Forelimb muscle (tissue), 1 donor: ENCODE measurements at regions not wholly inside any gene's neighbourhood (a gene's known extent, or its start where the extent isn't known, plus 50 kb on each side); places are given as distances from the start of the nearest gene placed in this dataset.
"Not testable (repeated sequence)": the region's sequence is repeated elsewhere in the genome, so short reads cannot be mapped to it uniquely, and the experiment has no call there.

Source experiments
- DNase-seq: peaks from one replicate; pipeline ENCODE4 v3.0.0-alpha.2; 2013; ENCODE audit warnings: low read depth

GRCh38 chr5:109575506-109575905 is 114.2 kb upstream of the MAN2A1 start:
- no peak for DNase-seq

- DNase-seq: no peak
Observed at GRCh38 chr5:109574985-109575384, 114.7 kb upstream of the MAN2A1 start.

- DNase-seq: no peak
Observed at GRCh38 chr5:109573766-109574165, 116.0 kb upstream of the MAN2A1 start.

- DNase-seq: no peak
Observed at GRCh38 chr5:109573256-109573655, 116.5 kb upstream of the MAN2A1 start.

DNA sequence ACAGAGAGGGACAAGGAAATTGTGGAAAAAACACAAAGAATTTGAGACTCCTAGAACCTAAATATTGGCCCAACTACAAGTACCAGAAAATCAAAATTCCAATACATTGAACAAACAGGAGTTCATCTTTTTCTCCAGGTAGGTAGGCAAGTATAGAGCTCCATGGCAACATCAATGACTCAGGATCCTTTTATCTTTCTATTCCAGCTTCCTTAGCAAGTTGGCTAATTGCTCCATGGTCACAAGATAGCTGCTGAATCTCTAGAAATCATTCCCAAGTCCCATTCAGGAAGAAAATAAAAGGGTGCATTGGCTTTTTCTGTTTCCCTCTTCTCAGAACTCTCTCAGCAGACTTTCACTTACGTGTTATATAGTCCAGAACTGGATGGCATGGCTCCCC is 117.9 kb upstream of the MAN2A1 start:
- no peak for DNase-seq

DNA sequence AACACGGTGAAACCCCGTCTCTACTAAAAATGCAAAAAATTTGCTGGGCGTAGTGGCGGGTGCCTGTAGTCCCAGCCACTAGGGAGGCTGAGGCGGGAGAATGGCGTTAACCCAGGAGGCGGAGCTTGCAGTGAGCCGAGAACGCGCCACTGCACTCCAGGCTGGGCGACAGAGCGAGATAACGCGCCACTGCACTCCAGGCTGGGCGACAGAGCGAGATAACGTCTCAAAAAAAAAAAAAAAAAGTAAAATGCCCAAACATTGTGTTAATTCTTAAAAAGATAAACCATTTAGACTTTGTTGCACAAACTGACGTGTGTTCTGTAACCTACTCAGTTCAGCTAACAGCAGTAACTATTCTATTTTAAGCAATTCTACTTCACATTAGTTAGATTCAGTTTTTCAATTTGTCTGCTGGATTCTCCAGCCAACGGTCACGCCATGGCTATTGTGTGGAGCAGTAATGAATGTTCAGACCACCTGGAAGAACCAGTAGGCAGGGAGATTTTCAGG is 119.3 kb upstream of the MAN2A1 start:
- DNase-seq: no peak

GRCh38 chr5:109567374-109568044 is 122.2 kb upstream of the MAN2A1 start:
- peak; percentile 76 for DNase-seq

GRCh38 chr5:109566361-109566760 is 123.4 kb upstream of the MAN2A1 start:
- no peak for DNase-seq

- no peak for DNase-seq
Observed at GRCh38 chr5:109563739-109564138, 126.0 kb upstream of the MAN2A1 start.

GRCh38 chr5:109563189-109563588 is 126.5 kb upstream of the MAN2A1 start:
- no peak for DNase-seq

- no peak for DNase-seq
Observed at GRCh38 chr5:109562441-109562840, 127.3 kb upstream of the MAN2A1 start.

GRCh38 chr5:109561447-109561846 is 128.3 kb upstream of the MAN2A1 start:
- DNase-seq: no peak

DNA sequence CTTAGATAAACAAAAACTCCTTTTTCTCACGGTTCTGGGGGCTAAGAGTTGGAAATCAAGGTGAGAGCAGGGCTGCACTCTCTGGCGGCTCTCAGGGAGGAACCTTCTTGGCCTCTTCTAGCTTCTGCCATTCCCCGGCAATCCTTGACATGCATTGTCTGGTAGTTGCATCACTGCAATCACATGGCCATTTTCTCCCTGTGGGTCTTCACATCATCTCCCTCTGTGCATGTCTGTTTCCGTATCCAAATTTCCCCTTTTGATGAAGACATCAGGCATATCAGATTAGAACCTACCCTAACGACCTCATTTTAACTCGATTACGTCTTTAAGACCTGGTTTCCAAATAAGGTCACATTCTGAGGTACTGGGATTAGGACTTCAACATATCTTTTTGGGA is 129.2 kb upstream of the MAN2A1 start:
- DNase-seq: no peak

GRCh38 chr5:109558952-109559351 is 130.8 kb upstream of the MAN2A1 start:
- DNase-seq: no peak

- DNase-seq: no peak
Observed at GRCh38 chr5:109558364-109558763, 131.4 kb upstream of the MAN2A1 start.

GRCh38 chr5:109553846-109554245 is 135.9 kb upstream of the MAN2A1 start:
- DNase-seq: no peak

DNA sequence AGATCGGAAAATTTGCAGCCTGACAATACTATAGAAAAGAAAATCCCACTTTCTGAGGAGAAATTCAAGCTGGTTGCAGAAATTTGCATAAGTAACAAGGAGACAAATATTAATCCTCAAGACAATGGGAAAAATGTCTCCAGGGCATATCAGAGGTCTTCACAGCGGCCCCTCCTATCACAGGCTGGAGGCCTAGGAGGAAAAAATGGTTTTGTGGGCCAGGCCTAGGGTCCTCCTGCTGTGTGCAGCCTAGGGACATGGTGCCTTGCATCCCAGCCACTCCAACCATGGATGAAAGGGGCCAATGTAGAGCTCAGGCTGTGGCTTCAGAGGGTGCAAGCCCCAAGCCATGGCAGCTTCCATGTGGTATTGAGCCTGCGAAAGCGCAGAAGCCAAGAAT is 138.5 kb upstream of the MAN2A1 start:
- not testable (repeated sequence) for DNase-seq

GRCh38 chr5:109550077-109550476 is 139.7 kb upstream of the MAN2A1 start:
- no peak for DNase-seq

- DNase-seq: no peak
Observed at GRCh38 chr5:109546461-109546860, 136.7 kb upstream of the PJA2 start.

DNA sequence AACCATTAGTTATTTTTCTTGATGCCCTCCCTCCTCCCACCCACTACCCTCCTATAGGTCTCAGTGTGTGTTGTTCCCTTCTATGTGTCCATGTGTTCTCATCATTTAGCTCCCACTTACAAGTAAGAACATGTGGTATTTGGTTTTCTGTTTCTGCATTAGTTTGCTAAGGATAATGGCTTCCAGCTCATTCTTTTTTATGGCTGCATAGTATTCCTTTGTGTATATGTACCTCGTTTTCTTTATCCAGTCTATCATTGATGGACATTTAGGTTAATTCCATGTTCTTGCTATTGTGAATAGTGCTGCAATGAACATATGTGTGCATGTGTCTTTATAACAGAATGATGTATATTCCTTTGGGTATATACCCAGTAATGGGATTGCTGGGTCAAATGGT is 135.1 kb upstream of the PJA2 start:
- not testable (repeated sequence) for DNase-seq

DNA sequence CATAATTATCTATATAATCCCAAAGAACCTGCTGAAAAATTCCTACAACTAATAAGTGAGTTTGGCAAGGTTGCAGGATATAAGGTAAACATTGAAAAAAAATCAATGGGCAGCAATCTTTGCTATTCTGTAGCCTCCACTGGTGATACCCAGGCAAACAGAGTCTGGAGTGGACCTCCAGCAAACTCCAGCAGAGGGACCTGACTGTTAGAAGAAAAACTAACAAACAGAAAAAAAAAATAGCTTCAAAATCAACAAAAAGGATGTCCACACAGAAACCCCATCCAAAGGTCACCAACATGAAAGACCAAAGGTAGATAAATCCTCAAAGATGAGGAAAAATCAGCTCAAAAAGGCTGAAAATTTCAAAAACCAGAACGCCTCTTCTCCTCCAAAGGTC is 128.9 kb upstream of the PJA2 start:
- DNase-seq: not testable (repeated sequence)

DNA sequence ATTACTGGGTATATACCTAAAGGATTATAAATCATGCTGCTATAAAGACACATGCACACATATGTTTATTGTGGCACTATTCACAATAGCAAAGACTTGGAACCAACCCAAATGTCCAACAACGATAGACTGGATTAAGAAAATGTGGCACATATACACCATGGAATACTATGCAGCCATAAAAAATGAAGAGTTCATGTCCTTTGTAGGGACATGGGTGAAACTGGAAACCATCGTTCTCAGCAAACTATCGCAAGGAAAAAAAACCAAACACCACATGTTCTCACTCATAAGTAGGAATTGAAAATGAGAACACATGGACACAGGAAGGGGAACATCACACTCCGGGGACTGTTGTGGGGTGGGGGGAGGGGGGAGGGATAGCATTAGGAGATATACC is 125.3 kb upstream of the PJA2 start:
- not testable (repeated sequence) for DNase-seq

- DNase-seq: peak; percentile 9
Observed at GRCh38 chr5:109533751-109534272, 124.0 kb upstream of the PJA2 start.
